ENCODE measurements at regions not wholly inside any gene's neighbourhood (a gene's known extent, or its start where the extent isn't known, plus 50 kb on each side); places are given as distances from the start of the nearest gene placed in this dataset.

DNA sequence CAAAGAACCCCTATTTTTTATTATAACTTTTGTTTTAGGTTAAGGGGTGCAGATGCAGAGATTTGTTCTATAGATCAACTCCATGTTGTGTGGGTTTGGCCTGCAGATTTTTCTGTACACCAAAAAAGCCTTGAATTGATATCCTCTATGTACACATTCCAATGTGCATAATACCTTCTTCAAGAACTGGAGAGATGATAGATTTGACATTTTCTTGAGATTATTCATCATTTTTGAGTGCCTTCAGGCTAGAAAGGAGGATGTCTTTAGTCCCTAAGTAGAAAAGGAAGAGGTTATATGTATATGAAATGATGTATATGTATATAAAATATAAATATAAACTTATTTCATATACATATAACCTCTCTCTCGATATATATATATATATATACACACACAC lies 1190.0 kb upstream of the ALCAM start:
- Histone ChIP-seq H3K4me2 (no peak overlapping the region), H4K20me1 (ENCODE audit: low read depth) (no peaks in the 10 kb centered on the region), H3K36me3 (no peaks in the 10 kb centered on the region), H3K9me3 (ENCODE audit: low read depth) (no peaks in the 10 kb centered on the region), H3K27me3 (no peaks in the 10 kb centered on the region), H2AFZ (replicated peaks) (no peak overlapping the region), H3F3A (ENCODE audit: low read depth) (no peaks in the 10 kb centered on the region), H3K9ac (no peak overlapping the region), H3K4me3 (no peak overlapping the region), H3K79me2 (ENCODE audit: low read depth) (no peaks in the 10 kb centered on the region), H3K4me1 (no peaks in the 10 kb centered on the region), H3K27ac (no peak overlapping the region)
- H3K27me3 Mint-ChIP-seq (ENCODE audit: insufficient read depth, low read depth): no peaks in the 10 kb centered on the region
- no peak overlapping the region for H3K27ac Mint-ChIP-seq
- H3K4me1 Mint-ChIP-seq: no peaks in the 10 kb centered on the region
- H3K36me3 Mint-ChIP-seq: no peaks in the 10 kb centered on the region
- no peaks in the 10 kb centered on the region for H3K9me3 Mint-ChIP-seq
- TF ChIP-seq EZH2phosphoT487 (IDR thresholded peaks at IDR 0.05) (no peak), EZH2 (IDR thresholded peaks at IDR 0.05) (no peak)
- TF ChIP-seq, protein P1, sequence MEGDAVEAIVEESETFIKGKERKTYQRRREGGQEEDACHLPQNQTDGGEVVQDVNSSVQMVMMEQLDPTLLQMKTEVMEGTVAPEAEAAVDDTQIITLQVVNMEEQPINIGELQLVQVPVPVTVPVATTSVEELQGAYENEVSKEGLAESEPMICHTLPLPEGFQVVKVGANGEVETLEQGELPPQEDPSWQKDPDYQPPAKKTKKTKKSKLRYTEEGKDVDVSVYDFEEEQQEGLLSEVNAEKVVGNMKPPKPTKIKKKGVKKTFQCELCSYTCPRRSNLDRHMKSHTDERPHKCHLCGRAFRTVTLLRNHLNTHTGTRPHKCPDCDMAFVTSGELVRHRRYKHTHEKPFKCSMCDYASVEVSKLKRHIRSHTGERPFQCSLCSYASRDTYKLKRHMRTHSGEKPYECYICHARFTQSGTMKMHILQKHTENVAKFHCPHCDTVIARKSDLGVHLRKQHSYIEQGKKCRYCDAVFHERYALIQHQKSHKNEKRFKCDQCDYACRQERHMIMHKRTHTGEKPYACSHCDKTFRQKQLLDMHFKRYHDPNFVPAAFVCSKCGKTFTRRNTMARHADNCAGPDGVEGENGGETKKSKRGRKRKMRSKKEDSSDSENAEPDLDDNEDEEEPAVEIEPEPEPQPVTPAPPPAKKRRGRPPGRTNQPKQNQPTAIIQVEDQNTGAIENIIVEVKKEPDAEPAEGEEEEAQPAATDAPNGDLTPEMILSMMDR (IDR thresholded peaks at IDR 0.05): no peak
- DNase-seq (ENCODE audit: low spot score): no peak
- no peak overlapping the region for H3K4me3 Mint-ChIP-seq

DNA sequence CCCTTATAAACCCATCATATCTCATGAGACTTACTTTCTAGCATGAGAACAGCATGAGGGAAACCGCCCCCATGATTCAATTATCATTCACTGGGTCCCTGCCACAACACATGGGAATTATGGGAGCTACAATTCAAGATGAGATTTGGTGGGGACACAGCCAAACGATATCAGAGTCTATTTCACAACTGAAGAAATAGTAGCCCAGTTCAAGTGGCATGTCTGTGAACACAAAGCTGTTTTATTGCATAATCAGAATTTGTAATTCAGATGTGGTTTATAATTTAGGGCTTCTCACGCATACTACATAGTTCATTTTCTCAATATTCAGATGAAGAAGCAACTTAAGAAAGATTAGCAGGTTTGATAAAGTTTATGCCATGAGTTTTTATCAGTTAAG lies 1188.0 kb upstream of the ALCAM start:
- H2AFZ ChIP-seq (replicated peaks): no peak overlapping the region
- no peaks in the 10 kb centered on the region for H3K79me2 ChIP-seq (ENCODE audit: low read depth)
- H4K20me1 ChIP-seq (ENCODE audit: low read depth): no peaks in the 10 kb centered on the region
- no peak overlapping the region for H3K4me2 ChIP-seq
- Mint-ChIP-seq H3K9me3 (no peaks in the 10 kb centered on the region), H3K27me3 (ENCODE audit: insufficient read depth, low read depth) (no peaks in the 10 kb centered on the region), H3K4me3 (no peak overlapping the region), H3K4me1 (no peaks in the 10 kb centered on the region), H3K36me3 (no peaks in the 10 kb centered on the region), H3K27ac (no peak overlapping the region)
- no peaks in the 10 kb centered on the region for H3F3A ChIP-seq (ENCODE audit: low read depth)
- H3K9me3 ChIP-seq (ENCODE audit: low read depth): no peaks in the 10 kb centered on the region
- H3K36me3 ChIP-seq: no peaks in the 10 kb centered on the region
- no peak overlapping the region for H3K27ac ChIP-seq
- H3K9ac ChIP-seq: no peak overlapping the region
- TF ChIP-seq EZH2 (IDR thresholded peaks at IDR 0.05) (no peak), EZH2phosphoT487 (IDR thresholded peaks at IDR 0.05) (no peak)
- TF ChIP-seq, protein P1 (IDR thresholded peaks at IDR 0.05): no peak
- H3K4me1 ChIP-seq: no peaks in the 10 kb centered on the region
- no peak overlapping the region for H3K4me3 ChIP-seq
- no peaks in the 10 kb centered on the region for H3K27me3 ChIP-seq
- DNase-seq (ENCODE audit: low spot score): no peak

DNA sequence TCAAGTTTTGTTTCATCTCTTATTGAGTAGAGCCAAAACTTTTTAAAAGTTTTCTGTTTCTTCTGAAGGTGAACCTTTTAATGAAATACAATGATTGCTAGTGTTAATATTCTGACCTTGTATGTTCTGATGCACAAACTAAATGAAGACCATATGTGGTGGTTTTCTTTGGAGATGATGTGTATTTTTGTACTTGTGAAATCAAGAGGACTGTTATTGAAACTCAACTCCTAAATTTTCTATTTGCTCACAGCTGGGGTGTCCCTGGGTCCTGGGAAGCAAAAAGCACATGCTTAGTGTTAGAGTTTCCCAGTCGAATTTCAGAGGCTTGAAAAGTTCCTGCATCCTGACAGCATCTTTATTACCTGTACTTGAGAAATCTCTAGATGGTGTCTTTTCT lies 1185.8 kb upstream of the ALCAM start:
- H3K4me1 Mint-ChIP-seq: no peaks in the 10 kb centered on the region
- no peaks in the 10 kb centered on the region for H3K36me3 ChIP-seq
- no peak overlapping the region for H3K27ac Mint-ChIP-seq
- no peak for TF ChIP-seq EZH2 (IDR thresholded peaks at IDR 0.05)
- TF ChIP-seq, protein P1 (IDR thresholded peaks at IDR 0.05): no peak
- TF ChIP-seq EZH2phosphoT487 (IDR thresholded peaks at IDR 0.05): no peak
- H3K27me3 Mint-ChIP-seq (ENCODE audit: insufficient read depth, low read depth): no peaks in the 10 kb centered on the region
- H3K4me2 ChIP-seq: no peak overlapping the region
- no peaks in the 10 kb centered on the region for H3F3A ChIP-seq (ENCODE audit: low read depth)
- no peak overlapping the region for H3K9ac ChIP-seq
- H3K79me2 ChIP-seq (ENCODE audit: low read depth): no peaks in the 10 kb centered on the region
- DNase-seq (ENCODE audit: low spot score): no peak
- no peaks in the 10 kb centered on the region for H3K36me3 Mint-ChIP-seq
- no peaks in the 10 kb centered on the region for H3K4me1 ChIP-seq
- no peak overlapping the region for H3K27ac ChIP-seq
- no peaks in the 10 kb centered on the region for H4K20me1 ChIP-seq (ENCODE audit: low read depth)
- H3K4me3 ChIP-seq: no peak overlapping the region
- H3K4me3 Mint-ChIP-seq: no peak overlapping the region
- H3K9me3 ChIP-seq (ENCODE audit: low read depth): no peaks in the 10 kb centered on the region
- H3K27me3 ChIP-seq: no peaks in the 10 kb centered on the region
- H3K9me3 Mint-ChIP-seq: no peaks in the 10 kb centered on the region
- H2AFZ ChIP-seq (replicated peaks): no peak overlapping the region

DNA sequence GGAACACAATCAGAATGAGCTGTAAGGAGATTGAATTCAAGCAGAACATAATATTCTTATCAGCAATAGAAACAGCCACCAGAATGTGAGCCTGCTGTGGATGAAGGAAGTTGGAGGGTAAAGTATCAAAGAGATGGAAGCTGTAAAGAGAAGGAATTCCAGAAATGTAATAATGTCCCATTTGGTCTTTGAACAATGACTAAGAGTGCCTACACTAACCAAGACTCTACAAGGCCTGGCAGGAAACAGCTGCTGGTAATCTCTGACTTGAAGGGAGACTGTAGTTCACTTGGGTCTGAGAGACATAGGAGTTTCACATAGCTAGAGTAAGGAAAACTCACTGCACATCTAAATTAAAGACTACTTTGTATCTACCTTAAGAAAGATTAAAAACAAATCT lies 1176.0 kb upstream of the ALCAM start:
- Histone ChIP-seq H4K20me1 (ENCODE audit: low read depth) (no peaks in the 10 kb centered on the region), H3K4me2 (no peak overlapping the region), H2AFZ (replicated peaks) (peak overlapping the region; percentile 77), H3K9ac (no peak overlapping the region), H3F3A (ENCODE audit: low read depth) (no peaks in the 10 kb centered on the region), H3K27me3 (no peaks in the 10 kb centered on the region), H3K36me3 (no peaks in the 10 kb centered on the region), H3K4me3 (no peak overlapping the region), H3K9me3 (ENCODE audit: low read depth) (no peaks in the 10 kb centered on the region), H3K79me2 (ENCODE audit: low read depth) (no peaks in the 10 kb centered on the region), H3K4me1 (no peaks in the 10 kb centered on the region), H3K27ac (no peak overlapping the region)
- Mint-ChIP-seq H3K27me3 (ENCODE audit: insufficient read depth, low read depth) (no peaks in the 10 kb centered on the region), H3K4me1 (no peaks in the 10 kb centered on the region), H3K36me3 (no peaks in the 10 kb centered on the region), H3K9me3 (no peaks in the 10 kb centered on the region), H3K4me3 (no peak overlapping the region), H3K27ac (no peak overlapping the region)
- peak; percentile 8 for DNase-seq (ENCODE audit: low spot score)
- TF ChIP-seq, protein P1 (IDR thresholded peaks at IDR 0.05): no peak
- TF ChIP-seq EZH2 (IDR thresholded peaks at IDR 0.05) (no peak), EZH2phosphoT487 (IDR thresholded peaks at IDR 0.05) (no peak)

Measured in neural progenitor cell (in vitro differentiated cells).